ENCODE measurements at regions not wholly inside any gene's neighbourhood (a gene's known extent, or its start where the extent isn't known, plus 50 kb on each side); places are given as distances from the start of the nearest gene placed in this dataset.

DNA sequence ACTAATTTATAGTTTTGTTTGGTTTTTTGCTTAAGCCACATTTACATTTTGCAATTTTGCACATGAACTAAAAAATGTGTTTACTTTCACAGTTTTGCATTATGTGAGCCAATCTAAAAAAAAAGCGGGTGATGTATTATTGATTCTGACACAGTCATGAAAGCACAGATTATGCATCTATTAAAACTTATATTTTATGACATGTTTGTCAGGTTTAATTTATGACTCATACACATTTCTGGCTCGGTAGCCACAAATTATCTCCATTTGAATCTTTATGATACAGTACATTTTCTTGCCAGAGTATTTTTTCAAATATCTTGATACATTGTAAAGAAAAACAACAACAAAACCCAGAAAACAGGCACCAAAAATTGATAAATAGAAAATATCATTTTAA, 280.4 kb upstream of the GRIP1 start:
- Histone ChIP-seq H3K27me3 (ENCODE audit: insufficient read depth, low read depth, low read length) (no peaks in the 10 kb centered on the region), H3K36me3 (ENCODE audit: insufficient read depth, low read length) (no peaks in the 10 kb centered on the region), H3K4me3 (ENCODE audit: low read length) (no peak overlapping the region), H3K27ac (ENCODE audit: low read length) (no peak overlapping the region), H3K9me2 (ENCODE audit: insufficient read depth, low read length) (no peaks in the 10 kb centered on the region), H3K9me3 (ENCODE audit: low read length) (no peaks in the 10 kb centered on the region), H3K9ac (ENCODE audit: low read length) (no peak overlapping the region), H2AFZ (ENCODE audit: low read depth, low read length) (no peak overlapping the region), H3K79me2 (replicated peaks; ENCODE audit: insufficient read depth, low read length) (no peaks in the 10 kb centered on the region), H3K4me2 (ENCODE audit: low read length) (no peak overlapping the region), H4K20me1 (ENCODE audit: insufficient read depth) (no peaks in the 10 kb centered on the region), H3F3A (ENCODE audit: insufficient read depth, low read length, poor library complexity, severe bottlenecking) (no peaks in the 10 kb centered on the region)
- TF ChIP-seq EZH2 (IDR thresholded peaks at IDR 0.05; ENCODE audit: borderline replicate concordance, insufficient read depth, low read length, poor library complexity, severe bottlenecking) = no peak
- TF ChIP-seq RAD21 (conservative IDR thresholded peaks at IDR 0.05) = no peak
- TF ChIP-seq TAF1 (IDR thresholded peaks at IDR 0.05; ENCODE audit: low read depth) = no peak
- no peak for TF ChIP-seq POLR2AphosphoS5 (IDR thresholded peaks at IDR 0.05)
- TF ChIP-seq EP300 (conservative IDR thresholded peaks at IDR 0.05; ENCODE audit: poor library complexity, severe bottlenecking) = no peak
- TF ChIP-seq SMC3 (conservative IDR thresholded peaks at IDR 0.05; ENCODE audit: poor library complexity) = no peak
- TF ChIP-seq MXI1 (conservative IDR thresholded peaks at IDR 0.05; ENCODE audit: poor library complexity, severe bottlenecking) = no peak
- TF ChIP-seq, protein P1, sequence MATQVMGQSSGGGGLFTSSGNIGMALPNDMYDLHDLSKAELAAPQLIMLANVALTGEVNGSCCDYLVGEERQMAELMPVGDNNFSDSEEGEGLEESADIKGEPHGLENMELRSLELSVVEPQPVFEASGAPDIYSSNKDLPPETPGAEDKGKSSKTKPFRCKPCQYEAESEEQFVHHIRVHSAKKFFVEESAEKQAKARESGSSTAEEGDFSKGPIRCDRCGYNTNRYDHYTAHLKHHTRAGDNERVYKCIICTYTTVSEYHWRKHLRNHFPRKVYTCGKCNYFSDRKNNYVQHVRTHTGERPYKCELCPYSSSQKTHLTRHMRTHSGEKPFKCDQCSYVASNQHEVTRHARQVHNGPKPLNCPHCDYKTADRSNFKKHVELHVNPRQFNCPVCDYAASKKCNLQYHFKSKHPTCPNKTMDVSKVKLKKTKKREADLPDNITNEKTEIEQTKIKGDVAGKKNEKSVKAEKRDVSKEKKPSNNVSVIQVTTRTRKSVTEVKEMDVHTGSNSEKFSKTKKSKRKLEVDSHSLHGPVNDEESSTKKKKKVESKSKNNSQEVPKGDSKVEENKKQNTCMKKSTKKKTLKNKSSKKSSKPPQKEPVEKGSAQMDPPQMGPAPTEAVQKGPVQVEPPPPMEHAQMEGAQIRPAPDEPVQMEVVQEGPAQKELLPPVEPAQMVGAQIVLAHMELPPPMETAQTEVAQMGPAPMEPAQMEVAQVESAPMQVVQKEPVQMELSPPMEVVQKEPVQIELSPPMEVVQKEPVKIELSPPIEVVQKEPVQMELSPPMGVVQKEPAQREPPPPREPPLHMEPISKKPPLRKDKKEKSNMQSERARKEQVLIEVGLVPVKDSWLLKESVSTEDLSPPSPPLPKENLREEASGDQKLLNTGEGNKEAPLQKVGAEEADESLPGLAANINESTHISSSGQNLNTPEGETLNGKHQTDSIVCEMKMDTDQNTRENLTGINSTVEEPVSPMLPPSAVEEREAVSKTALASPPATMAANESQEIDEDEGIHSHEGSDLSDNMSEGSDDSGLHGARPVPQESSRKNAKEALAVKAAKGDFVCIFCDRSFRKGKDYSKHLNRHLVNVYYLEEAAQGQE (IDR thresholded peaks at IDR 0.05; ENCODE audit: borderline replicate concordance) = no peak
- TF ChIP-seq, protein P2, sequence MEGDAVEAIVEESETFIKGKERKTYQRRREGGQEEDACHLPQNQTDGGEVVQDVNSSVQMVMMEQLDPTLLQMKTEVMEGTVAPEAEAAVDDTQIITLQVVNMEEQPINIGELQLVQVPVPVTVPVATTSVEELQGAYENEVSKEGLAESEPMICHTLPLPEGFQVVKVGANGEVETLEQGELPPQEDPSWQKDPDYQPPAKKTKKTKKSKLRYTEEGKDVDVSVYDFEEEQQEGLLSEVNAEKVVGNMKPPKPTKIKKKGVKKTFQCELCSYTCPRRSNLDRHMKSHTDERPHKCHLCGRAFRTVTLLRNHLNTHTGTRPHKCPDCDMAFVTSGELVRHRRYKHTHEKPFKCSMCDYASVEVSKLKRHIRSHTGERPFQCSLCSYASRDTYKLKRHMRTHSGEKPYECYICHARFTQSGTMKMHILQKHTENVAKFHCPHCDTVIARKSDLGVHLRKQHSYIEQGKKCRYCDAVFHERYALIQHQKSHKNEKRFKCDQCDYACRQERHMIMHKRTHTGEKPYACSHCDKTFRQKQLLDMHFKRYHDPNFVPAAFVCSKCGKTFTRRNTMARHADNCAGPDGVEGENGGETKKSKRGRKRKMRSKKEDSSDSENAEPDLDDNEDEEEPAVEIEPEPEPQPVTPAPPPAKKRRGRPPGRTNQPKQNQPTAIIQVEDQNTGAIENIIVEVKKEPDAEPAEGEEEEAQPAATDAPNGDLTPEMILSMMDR (IDR thresholded peaks at IDR 0.05; ENCODE audit: poor library complexity, severe bottlenecking) = no peak

DNA sequence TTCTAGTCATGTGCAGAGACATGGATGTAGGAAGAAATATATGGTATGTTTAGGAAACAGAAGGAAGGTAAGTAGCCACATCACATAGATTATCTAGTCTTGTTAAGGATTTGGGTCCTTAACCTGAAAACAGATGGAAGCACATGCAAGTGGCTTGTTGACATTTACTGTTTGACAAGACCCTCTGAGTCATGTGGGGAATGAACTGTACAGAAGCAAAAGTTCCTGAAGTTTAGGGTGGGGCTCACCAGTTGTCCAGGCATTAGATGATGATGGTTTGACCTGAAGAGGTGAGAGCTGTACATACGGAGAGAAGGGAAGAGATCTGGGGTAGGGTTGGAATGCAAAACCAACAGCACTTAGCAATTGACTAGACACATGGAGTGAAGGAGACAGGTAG, 281.1 kb upstream of the GRIP1 start:
- Histone ChIP-seq H4K20me1 (ENCODE audit: insufficient read depth) (no peaks in the 10 kb centered on the region), H3K4me3 (ENCODE audit: low read length) (no peak overlapping the region), H3K79me2 (replicated peaks; ENCODE audit: insufficient read depth, low read length) (no peaks in the 10 kb centered on the region), H3F3A (ENCODE audit: insufficient read depth, low read length, poor library complexity, severe bottlenecking) (no peaks in the 10 kb centered on the region), H2AFZ (ENCODE audit: low read depth, low read length) (no peak overlapping the region), H3K9me2 (ENCODE audit: insufficient read depth, low read length) (no peaks in the 10 kb centered on the region), H3K36me3 (ENCODE audit: insufficient read depth, low read length) (no peaks in the 10 kb centered on the region), H3K9me3 (ENCODE audit: low read length) (no peaks in the 10 kb centered on the region), H3K4me2 (ENCODE audit: low read length) (no peak overlapping the region), H3K9ac (ENCODE audit: low read length) (no peak overlapping the region), H3K27ac (ENCODE audit: low read length) (no peak overlapping the region), H3K27me3 (ENCODE audit: insufficient read depth, low read depth, low read length) (no peaks in the 10 kb centered on the region)
- TF ChIP-seq, protein P2 (IDR thresholded peaks at IDR 0.05; ENCODE audit: poor library complexity, severe bottlenecking) = no peak
- TF ChIP-seq EZH2 (IDR thresholded peaks at IDR 0.05; ENCODE audit: borderline replicate concordance, insufficient read depth, low read length, poor library complexity, severe bottlenecking) (no peak), POLR2AphosphoS5 (IDR thresholded peaks at IDR 0.05) (no peak), EP300 (conservative IDR thresholded peaks at IDR 0.05; ENCODE audit: poor library complexity, severe bottlenecking) (no peak)
- TF ChIP-seq, protein P1 (IDR thresholded peaks at IDR 0.05; ENCODE audit: borderline replicate concordance) = no peak
